Colonic mucosa (tissue), 4 donors: ENCODE measurements at regions not wholly inside any gene's neighbourhood (a gene's known extent, or its start where the extent isn't known, plus 50 kb on each side); places are given as distances from the start of the nearest gene placed in this dataset.

Source experiments
- DNase-seq: peaks from one replicate; pipeline ENCODE4 v3.0.0-alpha.2; 2020
- H3K27ac ChIP-seq: fragments of 200-600 bp; one replicate; pipeline ENCODE4 v1.8.0; 2021
- H3K27me3 ChIP-seq: fragments of 200-600 bp; one replicate; pipeline ENCODE4 v1.8.0; 2021
- H3K36me3 ChIP-seq: fragments of 200-600 bp; one replicate; pipeline ENCODE4 v1.8.0; 2021
- H3K4me1 ChIP-seq: fragments of 200-600 bp; one replicate; pipeline ENCODE4 v1.8.0; 2021; ENCODE audit warnings: mild to moderate bottlenecking
- H3K4me3 ChIP-seq: fragments of 200-600 bp; one replicate; pipeline ENCODE4 v1.8.0; 2021
- H3K9ac ChIP-seq, 2 donors: one replicate each; pipeline ENCODE4 v1.7.0; 2013; ENCODE audit warnings: control low read depth in 2 of 2, low read depth in 2 of 2, low read length in 2 of 2
- H3K9me3 ChIP-seq: fragments of 200-600 bp; one replicate; pipeline ENCODE4 v1.8.0; 2021
- intact Hi-C: fragments of 100-400 bp; cut with DNase I; formaldehyde crosslinking; loops from one replicate; pipeline ENCODE4 v1.14.1; 2022
- TF ChIP-seq, protein P1 (sequence below): fragments of 200-600 bp; IDR thresholded peaks from one replicate; pipeline ENCODE4 v1.8.0; 2022; ENCODE audit warnings: antibody characterized with exemption, mild to moderate bottlenecking
- donor health status: healthy.
- donor health status: DM: no; HTN: no; CAD: no.
- donor health status: DM: no; HTN: no; CAD: no.

DNA sequence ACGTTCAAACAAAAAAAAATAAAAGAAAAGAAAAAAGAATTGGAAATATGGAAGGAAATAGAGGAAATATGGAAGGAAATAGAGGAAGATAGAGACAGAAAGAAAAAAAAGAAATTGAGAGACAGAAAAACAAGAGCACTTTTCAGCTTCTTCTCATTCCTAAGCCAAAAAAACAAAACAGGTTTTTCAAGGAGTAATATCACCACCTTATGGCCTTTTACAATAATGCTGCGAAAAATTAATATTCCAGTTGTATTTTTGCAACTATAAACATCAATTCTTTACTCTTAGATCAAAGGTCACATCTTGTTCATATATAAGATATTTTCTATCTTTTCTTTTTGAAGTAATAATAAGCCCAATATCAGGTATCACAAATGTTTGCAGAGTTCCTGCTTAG lies 328.3 kb downstream of the FAT3 start:
- no peak for DNase-seq
- Histone ChIP-seq H3K4me3 (no peak overlapping the region), H3K36me3 (no peaks in the 10 kb centered on the region), H3K4me1 (no peaks in the 10 kb centered on the region), H3K27ac (no peak overlapping the region), H3K9me3 (no peaks in the 10 kb centered on the region), H3K9ac (no peak overlapping the region), H3K27me3 (no peaks in the 10 kb centered on the region)
- intact Hi-C loops, result no loop called here
- TF ChIP-seq, protein P1, sequence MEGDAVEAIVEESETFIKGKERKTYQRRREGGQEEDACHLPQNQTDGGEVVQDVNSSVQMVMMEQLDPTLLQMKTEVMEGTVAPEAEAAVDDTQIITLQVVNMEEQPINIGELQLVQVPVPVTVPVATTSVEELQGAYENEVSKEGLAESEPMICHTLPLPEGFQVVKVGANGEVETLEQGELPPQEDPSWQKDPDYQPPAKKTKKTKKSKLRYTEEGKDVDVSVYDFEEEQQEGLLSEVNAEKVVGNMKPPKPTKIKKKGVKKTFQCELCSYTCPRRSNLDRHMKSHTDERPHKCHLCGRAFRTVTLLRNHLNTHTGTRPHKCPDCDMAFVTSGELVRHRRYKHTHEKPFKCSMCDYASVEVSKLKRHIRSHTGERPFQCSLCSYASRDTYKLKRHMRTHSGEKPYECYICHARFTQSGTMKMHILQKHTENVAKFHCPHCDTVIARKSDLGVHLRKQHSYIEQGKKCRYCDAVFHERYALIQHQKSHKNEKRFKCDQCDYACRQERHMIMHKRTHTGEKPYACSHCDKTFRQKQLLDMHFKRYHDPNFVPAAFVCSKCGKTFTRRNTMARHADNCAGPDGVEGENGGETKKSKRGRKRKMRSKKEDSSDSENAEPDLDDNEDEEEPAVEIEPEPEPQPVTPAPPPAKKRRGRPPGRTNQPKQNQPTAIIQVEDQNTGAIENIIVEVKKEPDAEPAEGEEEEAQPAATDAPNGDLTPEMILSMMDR, result no peak

GRCh38 chr11:92554688-92555087 lies 330.1 kb downstream of the FAT3 start:
- TF ChIP-seq, protein P1, result no peak
- Histone ChIP-seq H3K36me3 (no peaks in the 10 kb centered on the region), H3K27me3 (no peaks in the 10 kb centered on the region), H3K4me3 (no peak overlapping the region), H3K4me1 (no peaks in the 10 kb centered on the region), H3K9me3 (no peaks in the 10 kb centered on the region), H3K27ac (no peak overlapping the region), H3K9ac (no peak overlapping the region)
- intact Hi-C loops, result no loop called here
- no peak for DNase-seq

DNA sequence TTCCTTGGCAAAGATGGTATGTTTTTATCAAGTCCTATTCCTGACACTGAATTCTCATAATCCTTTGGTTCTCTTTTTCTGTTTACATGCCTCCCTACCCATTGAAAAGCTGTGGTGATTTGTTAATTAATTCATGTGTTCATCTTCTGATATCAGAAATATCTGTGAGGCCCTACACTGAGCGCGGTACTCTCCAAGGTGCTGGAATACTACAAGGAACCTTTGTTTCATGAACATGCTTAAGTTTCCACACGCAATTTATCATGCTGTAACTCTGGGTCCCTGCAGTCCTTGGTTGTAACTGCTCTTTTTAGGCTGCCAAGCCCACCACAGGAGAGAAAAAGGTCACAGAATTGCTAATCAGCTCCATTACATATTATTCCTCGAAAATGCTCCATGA lies 331.8 kb downstream of the FAT3 start:
- TF ChIP-seq, protein P1, result no peak
- Histone ChIP-seq H3K27ac (no peak overlapping the region), H3K36me3 (no peaks in the 10 kb centered on the region), H3K4me3 (no peak overlapping the region), H3K4me1 (no peaks in the 10 kb centered on the region), H3K27me3 (no peaks in the 10 kb centered on the region), H3K9me3 (no peaks in the 10 kb centered on the region), H3K9ac (no peak overlapping the region)
- no peak for DNase-seq
- intact Hi-C loops, result no loop called here

- Histone ChIP-seq H3K4me1 (no peaks in the 10 kb centered on the region), H3K36me3 (no peaks in the 10 kb centered on the region), H3K4me3 (no peak overlapping the region), H3K9me3 (no peaks in the 10 kb centered on the region), H3K27me3 (no peaks in the 10 kb centered on the region), H3K27ac (no peak overlapping the region), H3K9ac (no peak overlapping the region)
- intact Hi-C loops, result no loop called here
- TF ChIP-seq, protein P1, result no peak
- DNase-seq, result no peak
Observed at GRCh38 chr11:92557879-92558278, 333.3 kb downstream of the FAT3 start.

GRCh38 chr11:92558323-92558722 lies 333.7 kb downstream of the FAT3 start:
- intact Hi-C loops, result no loop called here
- Histone ChIP-seq H3K27ac (no peak overlapping the region), H3K4me3 (no peak overlapping the region), H3K4me1 (no peaks in the 10 kb centered on the region), H3K9ac (no peak overlapping the region), H3K36me3 (no peaks in the 10 kb centered on the region), H3K27me3 (no peaks in the 10 kb centered on the region), H3K9me3 (no peaks in the 10 kb centered on the region)
- TF ChIP-seq, protein P1, result no peak
- DNase-seq, result no peak

- Histone ChIP-seq H3K36me3 (no peaks in the 10 kb centered on the region), H3K4me3 (no peak overlapping the region), H3K4me1 (no peaks in the 10 kb centered on the region), H3K9me3 (no peaks in the 10 kb centered on the region), H3K27ac (no peak overlapping the region), H3K9ac (no peak overlapping the region), H3K27me3 (no peaks in the 10 kb centered on the region)
- TF ChIP-seq, protein P1, result no peak
- intact Hi-C loops, result no loop called here
- no peak for DNase-seq
Observed at GRCh38 chr11:92569726-92570125, 345.1 kb downstream of the FAT3 start.
